GM12873 (cell line): ENCODE measurements at regions not wholly inside any gene's neighbourhood (a gene's known extent, or its start where the extent isn't known, plus 50 kb on each side); places are given as distances from the start of the nearest gene placed in this dataset.
A peak's percentile ranks its signal among the peaks of the same experiment; 100 is the strongest.

Experiments used
- TF ChIP-seq, protein P1 (sequence below): IDR thresholded peaks from 2 replicates; pipeline ENCODE4 v1.5.1; 2012; ENCODE audit warnings: low read depth, mild to moderate bottlenecking, moderate library complexity, low read length, control low read depth; ENCODE audit not compliant: insufficient read depth; ENCODE audit errors: missing control alignments

DNA sequence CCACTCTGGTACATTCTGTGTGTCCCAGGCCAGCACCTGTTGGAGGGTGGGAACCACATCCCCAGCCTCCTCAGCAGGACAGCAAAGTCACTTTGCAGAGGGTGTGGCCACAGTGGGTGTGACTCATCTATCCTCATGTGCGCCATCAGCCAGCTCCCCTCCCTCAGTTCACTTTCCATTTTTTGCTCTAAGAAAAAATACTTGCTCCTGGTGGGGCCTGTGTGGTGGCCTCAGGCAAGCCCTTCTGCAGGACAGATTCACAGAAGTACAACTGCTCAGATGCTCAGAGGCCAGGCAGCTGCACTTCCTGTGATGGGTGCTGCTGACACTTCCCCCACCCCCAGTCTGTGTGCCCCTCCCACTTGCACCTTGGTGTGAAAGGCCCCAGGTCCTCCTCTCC lies 78.3 kb upstream of the ALDH1L1 start:
- TF ChIP-seq, protein P1, sequence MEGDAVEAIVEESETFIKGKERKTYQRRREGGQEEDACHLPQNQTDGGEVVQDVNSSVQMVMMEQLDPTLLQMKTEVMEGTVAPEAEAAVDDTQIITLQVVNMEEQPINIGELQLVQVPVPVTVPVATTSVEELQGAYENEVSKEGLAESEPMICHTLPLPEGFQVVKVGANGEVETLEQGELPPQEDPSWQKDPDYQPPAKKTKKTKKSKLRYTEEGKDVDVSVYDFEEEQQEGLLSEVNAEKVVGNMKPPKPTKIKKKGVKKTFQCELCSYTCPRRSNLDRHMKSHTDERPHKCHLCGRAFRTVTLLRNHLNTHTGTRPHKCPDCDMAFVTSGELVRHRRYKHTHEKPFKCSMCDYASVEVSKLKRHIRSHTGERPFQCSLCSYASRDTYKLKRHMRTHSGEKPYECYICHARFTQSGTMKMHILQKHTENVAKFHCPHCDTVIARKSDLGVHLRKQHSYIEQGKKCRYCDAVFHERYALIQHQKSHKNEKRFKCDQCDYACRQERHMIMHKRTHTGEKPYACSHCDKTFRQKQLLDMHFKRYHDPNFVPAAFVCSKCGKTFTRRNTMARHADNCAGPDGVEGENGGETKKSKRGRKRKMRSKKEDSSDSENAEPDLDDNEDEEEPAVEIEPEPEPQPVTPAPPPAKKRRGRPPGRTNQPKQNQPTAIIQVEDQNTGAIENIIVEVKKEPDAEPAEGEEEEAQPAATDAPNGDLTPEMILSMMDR: no peak

DNA sequence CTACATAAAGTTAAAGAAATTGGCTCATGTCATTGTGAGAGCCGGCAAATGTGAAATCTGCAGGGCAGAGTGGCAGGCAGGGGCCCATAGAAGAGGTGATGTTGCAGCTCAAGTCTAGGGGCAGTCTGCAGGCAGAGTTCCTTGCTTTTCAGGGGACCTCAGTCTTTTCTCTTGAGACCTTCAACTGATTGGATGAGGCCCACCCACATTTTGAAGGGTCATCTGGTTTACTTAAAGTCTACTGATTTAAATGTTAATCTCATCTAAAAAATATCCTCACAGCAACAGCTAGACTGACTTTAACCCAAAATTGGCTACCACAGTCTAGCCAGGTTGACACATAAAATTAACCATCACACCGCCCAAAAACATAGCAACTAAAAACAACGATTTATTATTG lies 77.6 kb upstream of the ALDH1L1 start:
- TF ChIP-seq, protein P1: no peak

DNA sequence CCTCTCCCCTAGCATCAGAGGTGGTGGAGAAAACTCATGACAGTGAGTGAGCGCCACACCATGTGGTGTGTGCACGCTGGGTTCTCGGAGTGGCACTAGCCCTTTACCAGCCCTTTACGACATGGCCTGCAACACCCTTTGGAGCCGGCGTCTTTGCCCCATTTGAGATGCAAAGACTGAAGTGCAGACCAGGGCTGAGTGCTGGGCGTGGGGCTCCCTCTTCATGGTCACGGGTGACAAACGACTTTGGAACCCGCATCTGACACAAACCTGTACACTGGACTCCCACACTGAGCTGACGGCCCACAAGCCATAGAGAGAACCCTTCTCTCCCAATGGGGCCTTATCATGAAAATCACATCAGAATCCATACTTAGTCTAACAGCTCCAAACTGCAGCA lies 76.8 kb upstream of the ALDH1L1 start:
- TF ChIP-seq, protein P1: no peak

DNA sequence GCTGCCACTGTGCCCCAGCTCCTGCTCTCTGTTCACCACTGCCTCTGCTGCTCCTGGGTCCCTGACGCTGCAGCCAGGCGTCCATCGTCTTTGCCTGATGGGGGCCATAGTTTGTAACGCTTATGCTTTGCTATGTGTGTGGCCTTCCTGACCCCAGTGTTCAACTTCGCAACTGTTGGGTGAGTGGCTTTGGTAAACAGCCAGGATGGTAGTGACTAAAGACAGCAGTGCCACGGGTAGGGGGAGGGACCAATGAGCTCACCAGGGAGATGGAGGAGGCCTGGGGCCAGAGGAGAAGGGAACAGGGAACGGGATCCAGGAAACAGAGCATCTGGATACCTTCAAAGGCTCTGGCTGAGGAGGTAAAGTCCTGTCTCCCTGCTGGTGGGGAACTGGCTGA lies 75.9 kb upstream of the ALDH1L1 start:
- TF ChIP-seq, protein P1: no peak

GRCh38 chr3:126253072-126253471 lies 72.7 kb upstream of the ALDH1L1 start:
- TF ChIP-seq, protein P1: no peak

DNA sequence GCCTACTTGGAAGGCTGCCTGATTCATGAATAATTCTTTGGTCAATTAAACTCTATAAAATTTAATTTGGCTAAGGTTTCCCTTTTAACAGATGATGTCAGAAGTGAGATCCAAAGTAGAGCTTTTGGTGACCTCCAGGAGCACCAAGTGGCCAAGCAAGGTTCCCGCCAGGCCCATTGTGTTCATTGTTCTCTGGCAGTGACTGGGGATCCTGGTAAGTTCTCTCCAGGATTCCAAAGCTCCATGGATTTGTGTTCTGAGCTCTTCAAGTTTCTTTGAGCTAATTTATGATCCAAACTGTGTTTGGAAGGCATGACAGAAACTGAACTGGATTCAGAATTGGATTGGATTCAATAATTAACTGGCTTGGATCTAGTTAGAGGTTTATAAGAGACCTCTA lies 72.0 kb upstream of the ALDH1L1 start:
- TF ChIP-seq, protein P1: no peak

DNA sequence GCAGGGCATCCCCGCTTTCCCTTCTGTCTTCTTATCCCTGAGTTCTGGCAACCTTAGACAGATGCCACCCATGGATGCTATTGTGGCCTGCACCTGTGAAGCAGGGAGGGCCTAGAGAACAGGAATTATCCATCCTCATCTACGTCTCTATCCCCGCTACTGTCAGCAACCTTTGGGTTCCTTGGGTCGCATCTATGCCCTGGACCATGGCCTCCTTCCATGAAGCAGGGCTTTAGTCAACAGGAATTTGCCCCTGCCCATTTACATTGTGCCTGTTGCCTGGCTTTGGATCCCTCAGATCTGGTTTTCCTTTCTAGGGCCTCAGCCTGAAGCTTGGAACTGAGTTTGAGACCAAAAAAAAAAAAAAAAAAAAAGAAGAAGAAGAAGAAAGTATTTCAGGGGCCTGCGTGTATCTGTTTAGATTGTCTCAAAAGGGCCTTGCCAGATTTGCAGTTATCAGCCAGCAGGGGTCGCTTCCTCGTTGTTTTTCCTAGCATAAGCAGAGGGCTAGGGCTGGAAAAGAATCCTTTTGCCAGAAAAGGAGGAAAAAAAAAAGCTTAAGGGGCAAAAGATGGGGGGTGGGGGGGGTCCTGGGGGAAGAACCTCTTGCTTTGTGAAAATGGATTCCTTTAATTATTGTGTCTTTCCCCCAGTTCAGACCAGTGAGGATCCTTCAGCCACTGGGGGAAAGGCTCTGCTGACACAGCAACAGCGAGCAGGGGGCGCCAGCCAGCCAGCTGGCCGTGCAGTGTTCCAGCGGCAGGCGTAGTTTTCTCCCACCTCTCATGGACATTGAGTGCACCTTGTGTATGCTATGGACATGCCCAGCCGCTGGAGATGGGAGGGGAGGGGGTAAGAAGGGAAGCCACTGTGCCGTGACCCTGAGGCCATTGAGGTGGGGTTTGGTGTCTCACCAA lies 65.7 kb upstream of the ALDH1L1 start:
- TF ChIP-seq, protein P1: peak; percentile 48
